ENCODE measurements at regions not wholly inside any gene's neighbourhood (a gene's known extent, or its start where the extent isn't known, plus 50 kb on each side); places are given as distances from the start of the nearest gene placed in this dataset.

DNA sequence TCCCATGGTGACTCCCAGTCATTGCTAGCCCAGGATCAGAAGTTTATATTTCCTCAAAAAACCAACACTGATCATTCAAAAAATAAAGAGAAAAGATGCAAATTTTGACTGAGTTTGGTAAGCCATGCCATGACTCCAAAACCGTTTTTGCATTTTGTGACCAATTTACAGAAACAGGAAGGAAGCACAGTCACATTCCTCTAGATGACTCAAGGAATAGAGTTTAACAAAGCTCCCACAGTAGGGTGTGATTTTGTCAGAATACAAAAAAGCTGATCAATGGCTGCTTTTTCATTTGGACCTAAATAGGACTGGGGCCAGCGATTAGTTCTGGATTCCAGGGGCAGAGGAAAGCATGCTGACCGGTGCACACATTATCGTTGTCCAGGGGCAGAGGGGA lies 179.4 kb upstream of the AFDN start:
- H3K4me3 Mint-ChIP-seq = no peak overlapping the region
- no peak overlapping the region for H3K4me2 ChIP-seq
- H4K20me1 ChIP-seq (replicated peaks; ENCODE audit: insufficient read depth) = no peaks in the 10 kb centered on the region
- H3K27me3 ChIP-seq (ENCODE audit: insufficient read depth) = no peaks in the 10 kb centered on the region
- H3K4me3 ChIP-seq = no peak overlapping the region
- peaks cover 6% of the 10 kb centered on the region for H3K4me1 ChIP-seq (ENCODE audit: insufficient read depth)
- H3F3A ChIP-seq (replicated peaks; ENCODE audit: low read depth) = peaks cover 6% of the 10 kb centered on the region; the same call in 1 of the 2 replicates
- no peaks in the 10 kb centered on the region for H3K9me2 ChIP-seq (ENCODE audit: insufficient read depth)
- H2AFZ ChIP-seq = no peak overlapping the region
- no peak for TF ChIP-seq EZH2phosphoT487 (IDR thresholded peaks at IDR 0.05; ENCODE audit: unreplicated experiment)
- no peak for TF ChIP-seq NANOG (IDR thresholded peaks at IDR 0.05; ENCODE audit: borderline replicate concordance)
- TF ChIP-seq, protein P1, sequence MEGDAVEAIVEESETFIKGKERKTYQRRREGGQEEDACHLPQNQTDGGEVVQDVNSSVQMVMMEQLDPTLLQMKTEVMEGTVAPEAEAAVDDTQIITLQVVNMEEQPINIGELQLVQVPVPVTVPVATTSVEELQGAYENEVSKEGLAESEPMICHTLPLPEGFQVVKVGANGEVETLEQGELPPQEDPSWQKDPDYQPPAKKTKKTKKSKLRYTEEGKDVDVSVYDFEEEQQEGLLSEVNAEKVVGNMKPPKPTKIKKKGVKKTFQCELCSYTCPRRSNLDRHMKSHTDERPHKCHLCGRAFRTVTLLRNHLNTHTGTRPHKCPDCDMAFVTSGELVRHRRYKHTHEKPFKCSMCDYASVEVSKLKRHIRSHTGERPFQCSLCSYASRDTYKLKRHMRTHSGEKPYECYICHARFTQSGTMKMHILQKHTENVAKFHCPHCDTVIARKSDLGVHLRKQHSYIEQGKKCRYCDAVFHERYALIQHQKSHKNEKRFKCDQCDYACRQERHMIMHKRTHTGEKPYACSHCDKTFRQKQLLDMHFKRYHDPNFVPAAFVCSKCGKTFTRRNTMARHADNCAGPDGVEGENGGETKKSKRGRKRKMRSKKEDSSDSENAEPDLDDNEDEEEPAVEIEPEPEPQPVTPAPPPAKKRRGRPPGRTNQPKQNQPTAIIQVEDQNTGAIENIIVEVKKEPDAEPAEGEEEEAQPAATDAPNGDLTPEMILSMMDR (conservative IDR thresholded peaks at IDR 0.05; ENCODE audit: low read depth in 2 of 2) = no peak
- TF ChIP-seq STAT1 (IDR thresholded peaks at IDR 0.05; ENCODE audit: unreplicated experiment) = no peak
- TF ChIP-seq, protein P2, sequence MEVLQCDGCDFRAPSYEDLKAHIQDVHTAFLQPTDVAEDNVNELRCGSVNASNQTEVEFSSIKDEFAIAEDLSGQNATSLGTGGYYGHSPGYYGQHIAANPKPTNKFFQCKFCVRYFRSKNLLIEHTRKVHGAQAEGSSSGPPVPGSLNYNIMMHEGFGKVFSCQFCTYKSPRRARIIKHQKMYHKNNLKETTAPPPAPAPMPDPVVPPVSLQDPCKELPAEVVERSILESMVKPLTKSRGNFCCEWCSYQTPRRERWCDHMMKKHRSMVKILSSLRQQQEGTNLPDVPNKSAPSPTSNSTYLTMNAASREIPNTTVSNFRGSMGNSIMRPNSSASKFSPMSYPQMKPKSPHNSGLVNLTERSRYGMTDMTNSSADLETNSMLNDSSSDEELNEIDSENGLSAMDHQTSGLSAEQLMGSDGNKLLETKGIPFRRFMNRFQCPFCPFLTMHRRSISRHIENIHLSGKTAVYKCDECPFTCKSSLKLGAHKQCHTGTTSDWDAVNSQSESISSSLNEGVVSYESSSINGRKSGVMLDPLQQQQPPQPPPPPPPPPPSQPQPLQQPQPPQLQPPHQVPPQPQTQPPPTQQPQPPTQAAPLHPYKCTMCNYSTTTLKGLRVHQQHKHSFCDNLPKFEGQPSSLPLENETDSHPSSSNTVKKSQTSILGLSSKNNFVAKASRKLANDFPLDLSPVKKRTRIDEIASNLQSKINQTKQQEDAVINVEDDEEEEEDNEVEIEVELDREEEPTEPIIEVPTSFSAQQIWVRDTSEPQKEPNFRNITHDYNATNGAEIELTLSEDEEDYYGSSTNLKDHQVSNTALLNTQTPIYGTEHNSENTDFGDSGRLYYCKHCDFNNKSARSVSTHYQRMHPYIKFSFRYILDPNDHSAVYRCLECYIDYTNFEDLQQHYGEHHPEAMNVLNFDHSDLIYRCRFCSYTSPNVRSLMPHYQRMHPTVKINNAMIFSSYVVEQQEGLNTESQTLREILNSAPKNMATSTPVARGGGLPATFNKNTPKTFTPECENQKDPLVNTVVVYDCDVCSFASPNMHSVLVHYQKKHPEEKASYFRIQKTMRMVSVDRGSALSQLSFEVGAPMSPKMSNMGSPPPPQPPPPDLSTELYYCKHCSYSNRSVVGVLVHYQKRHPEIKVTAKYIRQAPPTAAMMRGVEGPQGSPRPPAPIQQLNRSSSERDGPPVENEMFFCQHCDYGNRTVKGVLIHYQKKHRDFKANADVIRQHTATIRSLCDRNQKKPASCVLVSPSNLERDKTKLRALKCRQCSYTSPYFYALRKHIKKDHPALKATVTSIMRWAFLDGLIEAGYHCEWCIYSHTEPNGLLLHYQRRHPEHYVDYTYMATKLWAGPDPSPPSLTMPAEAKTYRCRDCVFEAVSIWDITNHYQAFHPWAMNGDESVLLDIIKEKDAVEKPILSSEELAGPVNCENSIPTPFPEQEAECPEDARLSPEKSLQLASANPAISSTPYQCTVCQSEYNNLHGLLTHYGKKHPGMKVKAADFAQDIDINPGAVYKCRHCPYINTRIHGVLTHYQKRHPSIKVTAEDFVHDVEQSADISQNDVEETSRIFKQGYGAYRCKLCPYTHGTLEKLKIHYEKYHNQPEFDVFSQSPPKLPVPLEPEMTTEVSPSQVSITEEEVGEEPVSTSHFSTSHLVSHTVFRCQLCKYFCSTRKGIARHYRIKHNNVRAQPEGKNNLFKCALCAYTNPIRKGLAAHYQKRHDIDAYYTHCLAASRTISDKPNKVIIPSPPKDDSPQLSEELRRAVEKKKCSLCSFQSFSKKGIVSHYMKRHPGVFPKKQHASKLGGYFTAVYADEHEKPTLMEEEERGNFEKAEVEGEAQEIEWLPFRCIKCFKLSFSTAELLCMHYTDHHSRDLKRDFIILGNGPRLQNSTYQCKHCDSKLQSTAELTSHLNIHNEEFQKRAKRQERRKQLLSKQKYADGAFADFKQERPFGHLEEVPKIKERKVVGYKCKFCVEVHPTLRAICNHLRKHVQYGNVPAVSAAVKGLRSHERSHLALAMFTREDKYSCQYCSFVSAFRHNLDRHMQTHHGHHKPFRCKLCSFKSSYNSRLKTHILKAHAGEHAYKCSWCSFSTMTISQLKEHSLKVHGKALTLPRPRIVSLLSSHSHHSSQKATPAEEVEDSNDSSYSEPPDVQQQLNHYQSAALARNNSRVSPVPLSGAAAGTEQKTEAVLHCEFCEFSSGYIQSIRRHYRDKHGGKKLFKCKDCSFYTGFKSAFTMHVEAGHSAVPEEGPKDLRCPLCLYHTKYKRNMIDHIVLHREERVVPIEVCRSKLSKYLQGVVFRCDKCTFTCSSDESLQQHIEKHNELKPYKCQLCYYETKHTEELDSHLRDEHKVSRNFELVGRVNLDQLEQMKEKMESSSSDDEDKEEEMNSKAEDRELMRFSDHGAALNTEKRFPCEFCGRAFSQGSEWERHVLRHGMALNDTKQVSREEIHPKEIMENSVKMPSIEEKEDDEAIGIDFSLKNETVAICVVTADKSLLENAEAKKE (CRISPR knock-in tag; IDR thresholded peaks at IDR 0.05) = no peak
- TF ChIP-seq CREB1 (CRISPR knock-in tag; IDR thresholded peaks at IDR 0.05; ENCODE audit: low read depth) = no peak
- no peak for TF ChIP-seq ZNF331 (CRISPR knock-in tag; IDR thresholded peaks at IDR 0.05; ENCODE audit: low read depth)
- TF ChIP-seq JUNB (IDR thresholded peaks at IDR 0.05; ENCODE audit: unreplicated experiment) = no peak
- TF ChIP-seq, protein P3, sequence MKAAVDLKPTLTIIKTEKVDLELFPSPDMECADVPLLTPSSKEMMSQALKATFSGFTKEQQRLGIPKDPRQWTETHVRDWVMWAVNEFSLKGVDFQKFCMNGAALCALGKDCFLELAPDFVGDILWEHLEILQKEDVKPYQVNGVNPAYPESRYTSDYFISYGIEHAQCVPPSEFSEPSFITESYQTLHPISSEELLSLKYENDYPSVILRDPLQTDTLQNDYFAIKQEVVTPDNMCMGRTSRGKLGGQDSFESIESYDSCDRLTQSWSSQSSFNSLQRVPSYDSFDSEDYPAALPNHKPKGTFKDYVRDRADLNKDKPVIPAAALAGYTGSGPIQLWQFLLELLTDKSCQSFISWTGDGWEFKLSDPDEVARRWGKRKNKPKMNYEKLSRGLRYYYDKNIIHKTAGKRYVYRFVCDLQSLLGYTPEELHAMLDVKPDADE (IDR thresholded peaks at IDR 0.05) = no peak
- TF ChIP-seq EZH2 (IDR thresholded peaks at IDR 0.05; ENCODE audit: low read depth, unreplicated experiment) = no peak
- TF ChIP-seq, protein P4, sequence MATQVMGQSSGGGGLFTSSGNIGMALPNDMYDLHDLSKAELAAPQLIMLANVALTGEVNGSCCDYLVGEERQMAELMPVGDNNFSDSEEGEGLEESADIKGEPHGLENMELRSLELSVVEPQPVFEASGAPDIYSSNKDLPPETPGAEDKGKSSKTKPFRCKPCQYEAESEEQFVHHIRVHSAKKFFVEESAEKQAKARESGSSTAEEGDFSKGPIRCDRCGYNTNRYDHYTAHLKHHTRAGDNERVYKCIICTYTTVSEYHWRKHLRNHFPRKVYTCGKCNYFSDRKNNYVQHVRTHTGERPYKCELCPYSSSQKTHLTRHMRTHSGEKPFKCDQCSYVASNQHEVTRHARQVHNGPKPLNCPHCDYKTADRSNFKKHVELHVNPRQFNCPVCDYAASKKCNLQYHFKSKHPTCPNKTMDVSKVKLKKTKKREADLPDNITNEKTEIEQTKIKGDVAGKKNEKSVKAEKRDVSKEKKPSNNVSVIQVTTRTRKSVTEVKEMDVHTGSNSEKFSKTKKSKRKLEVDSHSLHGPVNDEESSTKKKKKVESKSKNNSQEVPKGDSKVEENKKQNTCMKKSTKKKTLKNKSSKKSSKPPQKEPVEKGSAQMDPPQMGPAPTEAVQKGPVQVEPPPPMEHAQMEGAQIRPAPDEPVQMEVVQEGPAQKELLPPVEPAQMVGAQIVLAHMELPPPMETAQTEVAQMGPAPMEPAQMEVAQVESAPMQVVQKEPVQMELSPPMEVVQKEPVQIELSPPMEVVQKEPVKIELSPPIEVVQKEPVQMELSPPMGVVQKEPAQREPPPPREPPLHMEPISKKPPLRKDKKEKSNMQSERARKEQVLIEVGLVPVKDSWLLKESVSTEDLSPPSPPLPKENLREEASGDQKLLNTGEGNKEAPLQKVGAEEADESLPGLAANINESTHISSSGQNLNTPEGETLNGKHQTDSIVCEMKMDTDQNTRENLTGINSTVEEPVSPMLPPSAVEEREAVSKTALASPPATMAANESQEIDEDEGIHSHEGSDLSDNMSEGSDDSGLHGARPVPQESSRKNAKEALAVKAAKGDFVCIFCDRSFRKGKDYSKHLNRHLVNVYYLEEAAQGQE (IDR thresholded peaks at IDR 0.05; ENCODE audit: unreplicated experiment) = no peak
- no peak for TF ChIP-seq ZNF114 (CRISPR knock-in tag; IDR thresholded peaks at IDR 0.05)
- no peak for TF ChIP-seq POLR2AphosphoS5 (IDR thresholded peaks at IDR 0.05; ENCODE audit: low read depth)
- H3K27ac Mint-ChIP-seq = no peak overlapping the region
- no peaks in the 10 kb centered on the region for H3K9me3 Mint-ChIP-seq
- ATAC-seq = no peak
- no peak for DNase-seq (ENCODE audit: low spot score)
- H3K27me3 Mint-ChIP-seq (ENCODE audit: insufficient read depth, low read depth, poor library complexity) = peaks cover 11% of the 10 kb centered on the region
- H3K36me3 Mint-ChIP-seq (ENCODE audit: low read depth) = no peaks in the 10 kb centered on the region
- H3K79me2 ChIP-seq (replicated peaks; ENCODE audit: insufficient read depth) = no peaks in the 10 kb centered on the region
- H3K4me1 Mint-ChIP-seq = peaks cover 28% of the 10 kb centered on the region
- H3K27ac ChIP-seq (ENCODE audit: low read depth) = no peak overlapping the region
- H3K36me3 ChIP-seq (ENCODE audit: insufficient read depth) = no peaks in the 10 kb centered on the region
